PC-9 (cell line): ENCODE measurements at regions not wholly inside any gene's neighbourhood (a gene's known extent, or its start where the extent isn't known, plus 50 kb on each side); places are given as distances from the start of the nearest gene placed in this dataset.

Experiments used
- BruUV-seq: library from RNA; stranded (reverse); fragments of 400-500 nt; replicated peaks from 2 replicates; lab custom pipeline; 2021; lab: Mats Ljungman, UMichigan
- CTCF ChIA-PET: fragments of 300-600 bp; sonication (Branson Sonifier 250); formaldehyde crosslinking; loops from one replicate; lab custom pipeline; 2022; ENCODE audit warnings: antibody characterized with exemption; lab: Charles Lee
- POLR2A ChIA-PET: fragments of 300-600 bp; sonication (Branson Sonifier 250); formaldehyde crosslinking; loops from one replicate; lab custom pipeline; 2022; ENCODE audit warnings: antibody characterized with exemption; ENCODE audit not compliant: unreplicated experiment; lab: Charles Lee
- DNase-seq, 2 experiments: peaks; one replicate each; pipeline versions ENCODE4 v3.0.0 to v3.0.0-alpha.2; 2015 to 2022; ENCODE audit warnings: mixed read lengths in 1 of 2
- H2AFZ ChIP-seq: fragments of 200-600 bp; sonication (generic); 2 replicates; pipeline ENCODE4 v1.8.1; 2017; ENCODE audit warnings: antibody characterized with exemption
- H3F3A ChIP-seq: fragments of 200-600 bp; sonication (generic); 2 replicates; pipeline ENCODE4 v1.8.1; 2017; ENCODE audit warnings: antibody characterized with exemption, mild to moderate bottlenecking, low read depth; ENCODE audit not compliant: insufficient read depth
- H3K27ac ChIP-seq: fragments of 200-600 bp; sonication (generic); 2 replicates; pipeline ENCODE4 v1.6.1; 2016; ENCODE audit warnings: mixed run types
- H3K27me3 ChIP-seq: fragments of 200-600 bp; sonication (generic); 2 replicates; pipeline ENCODE4 v1.6.1; 2016; ENCODE audit warnings: low read depth, mixed run types; ENCODE audit not compliant: insufficient read depth
- H3K36me3 ChIP-seq: fragments of 200-600 bp; sonication (generic); 2 replicates; pipeline ENCODE4 v1.6.1; 2016; ENCODE audit warnings: low read depth, mixed run types
- H3K4me1 ChIP-seq: fragments of 200-600 bp; sonication (generic); replicated peaks from 2 replicates; pipeline ENCODE4 v1.6.1; 2016; ENCODE audit warnings: mixed run types; ENCODE audit not compliant: insufficient read depth
- H3K4me2 ChIP-seq: fragments of 200-600 bp; sonication (generic); 2 replicates; pipeline ENCODE4 v1.6.1; 2017; ENCODE audit warnings: mixed run types
- H3K4me3 ChIP-seq: fragments of 200-600 bp; sonication (generic); 2 replicates; pipeline ENCODE4 v1.6.1; 2016; ENCODE audit warnings: mixed run types
- H3K79me2 ChIP-seq: fragments of 200-600 bp; sonication (generic); 2 replicates; pipeline ENCODE4 v1.6.1; 2017; ENCODE audit warnings: low read depth, mixed run types
- H3K9me2 ChIP-seq: fragments of 200-600 bp; sonication (generic); 2 replicates; pipeline ENCODE4 v1.8.1; 2017; ENCODE audit warnings: mild to moderate bottlenecking; ENCODE audit not compliant: insufficient read depth
- H3K9me3 ChIP-seq: fragments of 200-600 bp; sonication (generic); 2 replicates; pipeline ENCODE4 v1.8.1; 2016; ENCODE audit warnings: low read depth; ENCODE audit not compliant: insufficient read depth
- H4K20me1 ChIP-seq: fragments of 200-600 bp; sonication (generic); 2 replicates; pipeline ENCODE4 v1.8.1; 2017; ENCODE audit not compliant: insufficient read depth
- CTCF ChIP-seq: fragments of 200-600 bp; sonication (generic); conservative IDR thresholded peaks from 2 replicates; pipeline ENCODE4 v1.6.1; 2017; ENCODE audit warnings: mixed run types, antibody characterized with exemption, mild to moderate bottlenecking, moderate library complexity
- EZH2 ChIP-seq: fragments of 200-600 bp; sonication (generic); IDR thresholded peaks from 2 replicates; pipeline ENCODE4 v1.8.0; 2017; ENCODE audit warnings: antibody characterized with exemption, low read depth
- intact Hi-C: fragments of 100-400 bp; cut with micrococcal nuclease; formaldehyde crosslinking; loops from one replicate; pipeline ENCODE4 v1.10.0; 2022; ENCODE audit not compliant: unreplicated experiment

- CTCF ChIA-PET: no interaction called here
- no peak overlapping the region for H3K4me2 ChIP-seq
- BruUV-seq: no TSS peak
- H3F3A ChIP-seq: no peaks in the 10 kb centered on the region
- intact Hi-C loops: no loop called here
- no peaks in the 10 kb centered on the region for H3K4me1 ChIP-seq
- H3K27me3 ChIP-seq: peaks cover 14% of the 10 kb centered on the region; the same call in 1 of the 2 replicates
- POLR2A ChIA-PET: no interaction called here
- no peaks in the 10 kb centered on the region for H3K36me3 ChIP-seq
- H3K27ac ChIP-seq: no peak overlapping the region
- H3K4me3 ChIP-seq: no peak overlapping the region
- TF ChIP-seq CTCF (no peak), EZH2 (no peak)
- H3K9me3 ChIP-seq: no peaks in the 10 kb centered on the region
- H3K9me2 ChIP-seq: no peaks in the 10 kb centered on the region
- no peaks in the 10 kb centered on the region for H3K79me2 ChIP-seq
- DNase-seq: no peak
- H4K20me1 ChIP-seq: no peaks in the 10 kb centered on the region
- H2AFZ ChIP-seq: no peak overlapping the region
These were observed 330.2 kb upstream of the GRAMD2B start for GRCh38 chr5:126093041-126093440.

GRCh38 chr5:126093718-126094117, 329.5 kb upstream of the GRAMD2B start:
- Histone ChIP-seq H3K36me3 (no peaks in the 10 kb centered on the region), H3K79me2 (no peaks in the 10 kb centered on the region), H3K9me3 (no peaks in the 10 kb centered on the region), H3K4me1 (no peaks in the 10 kb centered on the region), H3K27me3 (peaks cover 7% of the 10 kb centered on the region; the same call in 1 of the 2 replicates), H3K9me2 (no peaks in the 10 kb centered on the region), H3K4me3 (no peak overlapping the region), H3K4me2 (no peak overlapping the region), H3F3A (no peaks in the 10 kb centered on the region), H4K20me1 (no peaks in the 10 kb centered on the region), H2AFZ (no peak overlapping the region), H3K27ac (no peak overlapping the region)
- no peak for DNase-seq
- TF ChIP-seq CTCF (no peak), EZH2 (no peak)
- intact Hi-C loops: no loop called here
- CTCF ChIA-PET: no interaction called here
- POLR2A ChIA-PET: no interaction called here
- no TSS peak for BruUV-seq

- no peaks in the 10 kb centered on the region for H3K36me3 ChIP-seq
- H3K27ac ChIP-seq: no peak overlapping the region
- BruUV-seq: no TSS peak
- intact Hi-C loops: no loop called here
- H3F3A ChIP-seq: no peaks in the 10 kb centered on the region
- no peaks in the 10 kb centered on the region for H3K9me2 ChIP-seq
- H2AFZ ChIP-seq: no peak overlapping the region
- no peaks in the 10 kb centered on the region for H3K4me1 ChIP-seq
- TF ChIP-seq CTCF (no peak), EZH2 (no peak)
- H3K27me3 ChIP-seq: no peaks in the 10 kb centered on the region
- no peaks in the 10 kb centered on the region for H4K20me1 ChIP-seq
- DNase-seq: no peak
- no peaks in the 10 kb centered on the region for H3K9me3 ChIP-seq
- ChIA-PET POLR2A (no interaction called here), CTCF (no interaction called here)
- H3K79me2 ChIP-seq: no peaks in the 10 kb centered on the region
- H3K4me3 ChIP-seq: no peak overlapping the region
- H3K4me2 ChIP-seq: no peak overlapping the region
These were observed 328.2 kb upstream of the GRAMD2B start for GRCh38 chr5:126094991-126095390.
